Transverse colon (tissue), 4 donors: ENCODE measurements at regions not wholly inside any gene's neighbourhood (a gene's known extent, or its start where the extent isn't known, plus 50 kb on each side); places are given as distances from the start of the nearest gene placed in this dataset.

Experiments used
- DNase-seq: peaks from one replicate; pipeline ENCODE4 v3.0.0-alpha.2; 2019
- H3K27ac ChIP-seq, 4 donors: fragments of 200-600 bp; sonication (generic); 2 replicates each; pipeline ENCODE4 v1.5.1; 2016 to 2018; ENCODE audit warnings: inconsistent platforms in 4 of 4
- H3K27me3 ChIP-seq: fragments of 200-600 bp; sonication (generic); 2 replicates; pipeline ENCODE4 v1.5.1; 2017; ENCODE audit warnings: inconsistent platforms
- H3K36me3 ChIP-seq, 4 donors: fragments of 200-600 bp; sonication (generic); 2 replicates each; pipeline ENCODE4 v1.5.1; 2017 to 2019; ENCODE audit warnings: inconsistent platforms in 4 of 4
- H3K4me1 ChIP-seq, 4 donors: fragments of 200-600 bp; sonication (generic); 2 replicates each; pipeline ENCODE4 v1.5.1; 2017 to 2020; ENCODE audit warnings: inconsistent platforms in 4 of 4
- H3K4me3 ChIP-seq, 4 donors: fragments of 200-600 bp; sonication (generic); 1 replicate in 1 of 4; 2 replicates in 3 of 4; pipeline versions ENCODE4 v1.5.1 to v1.6.1; 2017 to 2019; ENCODE audit warnings: inconsistent platforms in 4 of 4
- H3K9me3 ChIP-seq, 2 donors: fragments of 200-600 bp; sonication (generic); 2 replicates each; pipeline ENCODE4 v1.5.1; 2017 to 2019; ENCODE audit warnings: inconsistent platforms in 2 of 2
- EP300 ChIP-seq: sonication (generic); formaldehyde crosslinking; IDR thresholded peaks from one replicate; pipeline ENCODE4 v1.6.1; 2017; ENCODE audit warnings: antibody characterized with exemption, low read depth
- POLR2A ChIP-seq: fragments of 450-650 bp; IDR thresholded peaks from one replicate; pipeline ENCODE4 v1.6.1; 2016; ENCODE audit warnings: antibody characterized with exemption, mild to moderate bottlenecking, moderate library complexity
- POLR2AphosphoS5 ChIP-seq, 3 donors: sonication (generic); formaldehyde crosslinking; IDR thresholded peaks; one replicate each; pipeline ENCODE4 v1.6.1; 2016; ENCODE audit warnings: antibody characterized with exemption in 3 of 3
- WGBS, 2 donors: methylation state at CpG; one replicate each; pipeline ENCODE4 v1.1.5; 2018; ENCODE audit warnings: low coverage in 1 of 2; 5-methylcytosine and 5-hydroxymethylcytosine counted together
- in situ Hi-C, 4 donors: fragments of 200-750 bp; cut with MboI; loops; one replicate each; pipeline versions ENCODE4 v1.15.0 to v1.15.1; 2017; ENCODE audit warnings: low sequenced_read_pairs in 3 of 4, low pct_ligation_motif_present in 1 of 4, low pct_unique_long_range_greater_than_20kb in 1 of 4
- intact Hi-C: fragments of 100-400 bp; cut with DNase I; formaldehyde crosslinking; loops from one replicate; pipeline ENCODE4 v1.15.1; 2023; ENCODE audit warnings: low total_unique reads
- TF ChIP-seq, protein P1 (sequence below), 5 experiments: fragments of 200-600 bp in 3 of 5; fragments of 450-650 bp in 2 of 5; sonication (generic) in 3 of 5; IDR thresholded peaks; 1 replicate in 2 of 5; 2 replicates in 3 of 5; pipeline ENCODE4 v1.5.1; 2016 to 2017; ENCODE audit warnings: antibody characterized with exemption in 5 of 5, inconsistent platforms in 3 of 5, mild to moderate bottlenecking in 2 of 5, moderate library complexity in 1 of 5

GRCh38 chr4:55729351-55730279 is 90.0 kb upstream of the EXOC1L start:
- Histone ChIP-seq H3K27ac (no peak overlapping the region), H3K9me3 (no peaks in the 10 kb centered on the region), H3K4me3 (no peak overlapping the region), H3K36me3 (no peaks in the 10 kb centered on the region), H3K4me1 (peaks cover 0 to 14% (median 2%) of the 10 kb centered on the region in 4 donors), H3K27me3 (no peaks in the 10 kb centered on the region)
- in situ Hi-C loops, result loop anchor here in 1 of 4 donors (25.0 kb wide), 1 partner anchor 367 kb away; no protein-coding TSS in a partner anchor
- intact Hi-C loops, result no loop called here
- 68 to 81% methylated on average over 5 of the region's 5 CpGs for WGBS, 2 donors
- TF ChIP-seq POLR2A (no peak), POLR2AphosphoS5 (IDR thresholded peaks at IDR 0.05) (no peak), EP300 (no peak)
- TF ChIP-seq, protein P1, sequence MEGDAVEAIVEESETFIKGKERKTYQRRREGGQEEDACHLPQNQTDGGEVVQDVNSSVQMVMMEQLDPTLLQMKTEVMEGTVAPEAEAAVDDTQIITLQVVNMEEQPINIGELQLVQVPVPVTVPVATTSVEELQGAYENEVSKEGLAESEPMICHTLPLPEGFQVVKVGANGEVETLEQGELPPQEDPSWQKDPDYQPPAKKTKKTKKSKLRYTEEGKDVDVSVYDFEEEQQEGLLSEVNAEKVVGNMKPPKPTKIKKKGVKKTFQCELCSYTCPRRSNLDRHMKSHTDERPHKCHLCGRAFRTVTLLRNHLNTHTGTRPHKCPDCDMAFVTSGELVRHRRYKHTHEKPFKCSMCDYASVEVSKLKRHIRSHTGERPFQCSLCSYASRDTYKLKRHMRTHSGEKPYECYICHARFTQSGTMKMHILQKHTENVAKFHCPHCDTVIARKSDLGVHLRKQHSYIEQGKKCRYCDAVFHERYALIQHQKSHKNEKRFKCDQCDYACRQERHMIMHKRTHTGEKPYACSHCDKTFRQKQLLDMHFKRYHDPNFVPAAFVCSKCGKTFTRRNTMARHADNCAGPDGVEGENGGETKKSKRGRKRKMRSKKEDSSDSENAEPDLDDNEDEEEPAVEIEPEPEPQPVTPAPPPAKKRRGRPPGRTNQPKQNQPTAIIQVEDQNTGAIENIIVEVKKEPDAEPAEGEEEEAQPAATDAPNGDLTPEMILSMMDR (IDR thresholded peaks at IDR 0.05), result no peak
- no peak for DNase-seq

DNA sequence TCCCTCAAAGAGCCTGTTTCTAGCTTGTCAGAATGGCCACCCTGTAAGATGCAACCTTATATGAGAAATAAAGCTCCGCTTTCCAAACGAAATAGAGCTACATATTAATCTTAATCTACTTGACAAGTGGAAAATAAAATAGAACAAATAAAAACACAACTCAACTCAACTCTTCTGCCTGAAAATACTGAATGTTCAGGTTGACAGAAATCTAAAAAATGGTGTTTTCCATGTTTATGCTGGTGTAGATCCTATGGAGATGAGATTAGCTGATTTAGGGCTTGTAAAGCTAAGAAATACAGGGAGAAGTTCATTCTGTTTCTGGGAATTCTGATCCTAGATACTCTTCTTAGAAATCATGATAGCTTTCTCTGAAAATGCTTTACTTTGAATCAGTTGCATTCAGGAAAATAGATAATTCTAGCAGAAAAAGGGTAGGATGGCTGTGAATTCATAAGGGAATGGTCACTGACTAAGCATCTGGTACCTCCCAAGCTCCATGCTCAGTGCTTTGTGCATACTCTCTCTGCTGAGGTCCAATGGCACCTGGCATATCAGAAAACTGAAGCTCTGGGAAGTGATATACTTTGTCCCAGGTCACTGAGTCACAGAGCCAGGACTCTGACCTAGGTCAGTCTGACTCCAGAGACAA is 89.2 kb upstream of the EXOC1L start:
- WGBS, 2 donors, result 83 to 89% methylated on average over 2 of the region's 2 CpGs
- in situ Hi-C loops, result loop anchor here in 1 of 4 donors (25.0 kb wide), 1 partner anchor 368 kb away; no protein-coding TSS in a partner anchor

GRCh38 chr4:55731959-55732358 is 87.6 kb upstream of the EXOC1L start:
- in situ Hi-C loops, result loop anchor here in 1 of 4 donors (25.0 kb wide), 1 partner anchor 370 kb away; no protein-coding TSS in a partner anchor
- intact Hi-C loops, result no loop called here
- TF ChIP-seq, protein P1 (IDR thresholded peaks at IDR 0.05), result no peak
- TF ChIP-seq POLR2AphosphoS5 (IDR thresholded peaks at IDR 0.05), result no peak
- no peak for TF ChIP-seq EP300
- no peak for TF ChIP-seq POLR2A
- Histone ChIP-seq H3K9me3 (no peaks in the 10 kb centered on the region), H3K36me3 (no peaks in the 10 kb centered on the region), H3K4me1 (peaks cover 0 to 15% (median 2%) of the 10 kb centered on the region in 4 donors), H3K4me3 (no peak overlapping the region), H3K27me3 (no peaks in the 10 kb centered on the region), H3K27ac (no peak overlapping the region)
- 64 to 83% methylated on average over 2 of the region's 2 CpGs for WGBS, 2 donors
- DNase-seq, result no peak

More for the DNA sequence above, 89.2 kb upstream of the EXOC1L start:
- H3K4me1 ChIP-seq, result peaks cover 0 to 15% (median 2%) of the 10 kb centered on the region in 4 donors
- intact Hi-C loops, result no loop called here
- no peaks in the 10 kb centered on the region for H3K27me3 ChIP-seq
- no peaks in the 10 kb centered on the region for H3K36me3 ChIP-seq
- no peaks in the 10 kb centered on the region for H3K9me3 ChIP-seq
- DNase-seq, result no peak
- H3K27ac ChIP-seq, result no peak overlapping the region
- no peak overlapping the region for H3K4me3 ChIP-seq
- TF ChIP-seq POLR2AphosphoS5 (IDR thresholded peaks at IDR 0.05) (no peak), EP300 (no peak), POLR2A (no peak)
- TF ChIP-seq, protein P1 (IDR thresholded peaks at IDR 0.05), result no peak

DNA sequence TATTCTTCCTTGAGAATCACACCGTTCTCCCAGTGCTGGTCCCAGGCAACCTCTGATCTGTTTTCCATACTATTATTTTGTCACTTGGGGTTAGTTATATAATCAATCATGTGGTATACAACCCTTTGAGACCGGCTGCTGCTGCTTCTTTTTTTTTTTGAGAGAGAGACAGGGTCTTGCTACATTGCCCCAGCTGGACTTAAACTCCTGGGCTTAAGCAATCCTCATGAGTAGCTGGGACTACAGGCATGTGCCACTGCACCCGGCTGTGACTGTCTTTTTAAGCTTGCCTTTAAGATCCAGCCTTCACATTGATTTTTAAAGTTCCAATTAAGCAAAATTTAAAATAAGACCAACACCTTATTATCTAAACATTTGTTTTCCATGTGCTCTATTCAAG is 86.7 kb upstream of the EXOC1L start:
- no peaks in the 10 kb centered on the region for H3K9me3 ChIP-seq
- H3K36me3 ChIP-seq, result no peaks in the 10 kb centered on the region
- DNase-seq, result no peak
- TF ChIP-seq POLR2AphosphoS5 (IDR thresholded peaks at IDR 0.05) (no peak), POLR2A (no peak), EP300 (no peak)
- TF ChIP-seq, protein P1 (IDR thresholded peaks at IDR 0.05), result no peak
- no peak overlapping the region for H3K4me3 ChIP-seq
- H3K4me1 ChIP-seq, result peaks cover 0 to 15% (median 2%) of the 10 kb centered on the region in 4 donors
- H3K27ac ChIP-seq, result no peak overlapping the region
- 72 to 77% methylated on average over 2 to 3 of the region's 3 CpGs for WGBS, 2 donors
- no peaks in the 10 kb centered on the region for H3K27me3 ChIP-seq
- intact Hi-C loops, result no loop called here
- in situ Hi-C loops, result loop anchor here in 1 of 4 donors (25.0 kb wide), 1 partner anchor 371 kb away; no protein-coding TSS in a partner anchor
